ENCODE measurements at regions not wholly inside any gene's neighbourhood (a gene's known extent, or its start where the extent isn't known, plus 50 kb on each side); places are given as distances from the start of the nearest gene placed in this dataset.

GRCh38 chr22:47318041-47318737, 555.7 kb downstream of the TBC1D22A start:
- TF ChIP-seq GATA2 (IDR thresholded peaks at IDR 0.05; ENCODE audit: low read depth, low read length): no peak
- TF ChIP-seq GATA3 (IDR thresholded peaks at IDR 0.05; ENCODE audit: low read depth, low read length): no peak

GRCh38 chr22:47315862-47316419, 553.5 kb downstream of the TBC1D22A start:
- TF ChIP-seq GATA3 (IDR thresholded peaks at IDR 0.05; ENCODE audit: low read depth, low read length) (no peak), GATA2 (IDR thresholded peaks at IDR 0.05; ENCODE audit: low read depth, low read length) (no peak)

- TF ChIP-seq GATA3 (IDR thresholded peaks at IDR 0.05; ENCODE audit: low read depth, low read length) (no peak), GATA2 (IDR thresholded peaks at IDR 0.05; ENCODE audit: low read depth, low read length) (no peak)
Observed at GRCh38 chr22:47310601-47311000, 548.2 kb downstream of the TBC1D22A start.

GRCh38 chr22:47309946-47310345, 547.5 kb downstream of the TBC1D22A start:
- TF ChIP-seq GATA3 (IDR thresholded peaks at IDR 0.05; ENCODE audit: low read depth, low read length): no peak
- TF ChIP-seq GATA2 (IDR thresholded peaks at IDR 0.05; ENCODE audit: low read depth, low read length): no peak

- TF ChIP-seq GATA2 (IDR thresholded peaks at IDR 0.05; ENCODE audit: low read depth, low read length) (no peak), GATA3 (IDR thresholded peaks at IDR 0.05; ENCODE audit: low read depth, low read length) (no peak)
Observed at GRCh38 chr22:47309476-47309875, 547.0 kb downstream of the TBC1D22A start.

- TF ChIP-seq GATA3 (IDR thresholded peaks at IDR 0.05; ENCODE audit: low read depth, low read length): no peak
- TF ChIP-seq GATA2 (IDR thresholded peaks at IDR 0.05; ENCODE audit: low read depth, low read length): no peak
Observed at GRCh38 chr22:47308886-47309285, 546.4 kb downstream of the TBC1D22A start.

- TF ChIP-seq GATA2 (IDR thresholded peaks at IDR 0.05; ENCODE audit: low read depth, low read length): no peak
- no peak for TF ChIP-seq GATA3 (IDR thresholded peaks at IDR 0.05; ENCODE audit: low read depth, low read length)
Observed at GRCh38 chr22:47307822-47308221, 545.4 kb downstream of the TBC1D22A start.

- TF ChIP-seq GATA2 (IDR thresholded peaks at IDR 0.05; ENCODE audit: low read depth, low read length): no peak
- no peak for TF ChIP-seq GATA3 (IDR thresholded peaks at IDR 0.05; ENCODE audit: low read depth, low read length)
Observed at GRCh38 chr22:47307326-47307725, 544.9 kb downstream of the TBC1D22A start.

- TF ChIP-seq GATA3 (IDR thresholded peaks at IDR 0.05; ENCODE audit: low read depth, low read length) (no peak), GATA2 (IDR thresholded peaks at IDR 0.05; ENCODE audit: low read depth, low read length) (no peak)
Observed at GRCh38 chr22:47304854-47305253, 542.4 kb downstream of the TBC1D22A start.

- no peak for TF ChIP-seq GATA3 (IDR thresholded peaks at IDR 0.05; ENCODE audit: low read depth, low read length)
- no peak for TF ChIP-seq GATA2 (IDR thresholded peaks at IDR 0.05; ENCODE audit: low read depth, low read length)
Observed at GRCh38 chr22:47304191-47304831, 541.9 kb downstream of the TBC1D22A start.

- TF ChIP-seq GATA2 (IDR thresholded peaks at IDR 0.05; ENCODE audit: low read depth, low read length) (no peak), GATA3 (IDR thresholded peaks at IDR 0.05; ENCODE audit: low read depth, low read length) (no peak)
Observed at GRCh38 chr22:47303161-47303890, 540.9 kb downstream of the TBC1D22A start.

GRCh38 chr22:47301820-47302475, 539.5 kb downstream of the TBC1D22A start:
- TF ChIP-seq GATA2 (IDR thresholded peaks at IDR 0.05; ENCODE audit: low read depth, low read length) (no peak), GATA3 (IDR thresholded peaks at IDR 0.05; ENCODE audit: low read depth, low read length) (no peak)

GRCh38 chr22:47300698-47301405, 538.4 kb downstream of the TBC1D22A start:
- TF ChIP-seq GATA2 (IDR thresholded peaks at IDR 0.05; ENCODE audit: low read depth, low read length): no peak
- TF ChIP-seq GATA3 (IDR thresholded peaks at IDR 0.05; ENCODE audit: low read depth, low read length): no peak
